Spinal cord (tissue), 9 donors: ENCODE measurements at regions not wholly inside any gene's neighbourhood (a gene's known extent, or its start where the extent isn't known, plus 50 kb on each side); places are given as distances from the start of the nearest gene placed in this dataset.
A peak's percentile ranks its signal among the peaks of the same experiment; 100 is the strongest.

Source experiments
- DNase-seq, 6 donors: peaks; one replicate each; pipeline versions ENCODE4 v3.0.0 to v3.0.0-alpha.2; 2013 to 2015; ENCODE audit warnings: low spot score in 6 of 6, low read depth in 4 of 6
- H3K27ac ChIP-seq: one replicate; pipeline ENCODE4 v1.5.1; 2013; ENCODE audit warnings: low read depth, low read length, control low read depth
- H3K27me3 ChIP-seq: one replicate; pipeline ENCODE4 v1.6.1; 2013; ENCODE audit warnings: low read length; ENCODE audit not compliant: control insufficient read depth, insufficient read depth
- H3K36me3 ChIP-seq: one replicate; pipeline ENCODE4 v1.6.1; 2013; ENCODE audit warnings: low read length; ENCODE audit not compliant: control insufficient read depth, insufficient read depth
- H3K4me1 ChIP-seq: one replicate; pipeline ENCODE4 v1.6.1; 2013; ENCODE audit warnings: low read length; ENCODE audit not compliant: control insufficient read depth, insufficient read depth
- H3K4me3 ChIP-seq: one replicate; pipeline ENCODE4 v1.5.1; 2013; ENCODE audit warnings: low read depth, low read length, control low read depth
- H3K9me3 ChIP-seq: one replicate; pipeline ENCODE4 v1.6.1; 2013; ENCODE audit warnings: low read length; ENCODE audit not compliant: control insufficient read depth, insufficient read depth
- WGBS: methylation state at CpG from one replicate; pipeline ENCODE4 v1.1.5; 2013; ENCODE audit warnings: missing lambda C conversion rate; ENCODE audit not compliant: insufficient coverage; 5-methylcytosine and 5-hydroxymethylcytosine counted together
- donor health status: healthy.

DNA sequence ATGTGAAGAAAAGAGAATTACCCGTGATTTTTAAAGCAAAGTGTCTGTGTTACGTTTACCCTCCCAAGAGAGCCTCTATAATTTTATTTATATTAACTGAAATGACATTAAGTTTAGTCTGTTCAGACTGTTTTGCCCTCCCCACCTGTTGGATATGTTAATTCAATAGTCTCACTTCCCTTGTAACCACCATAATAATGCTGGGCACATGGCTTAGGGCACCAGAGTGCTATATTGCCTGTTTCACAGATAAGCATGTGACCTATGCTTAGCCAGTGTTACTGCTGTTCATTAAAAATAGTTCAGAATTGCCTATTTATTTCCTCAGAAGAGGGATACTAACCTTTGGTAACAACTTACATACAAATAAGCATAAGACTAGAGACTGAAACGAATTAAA is 446.2 kb downstream of the FAT4 start:
- no CpG with 5 or more reads among the region's 3 CpGs for WGBS
- no peak overlapping the region for H3K27ac ChIP-seq
- H3K36me3 ChIP-seq, result no peaks in the 10 kb centered on the region
- DNase-seq, result no peak
- H3K27me3 ChIP-seq, result no peaks in the 10 kb centered on the region
- no peaks in the 10 kb centered on the region for H3K4me1 ChIP-seq
- no peaks in the 10 kb centered on the region for H3K9me3 ChIP-seq
- no peak overlapping the region for H3K4me3 ChIP-seq

GRCh38 chr4:125762537-125762936 is 447.8 kb downstream of the FAT4 start:
- Histone ChIP-seq H3K9me3 (no peaks in the 10 kb centered on the region), H3K36me3 (no peaks in the 10 kb centered on the region), H3K27ac (no peak overlapping the region), H3K4me3 (no peak overlapping the region), H3K27me3 (no peaks in the 10 kb centered on the region), H3K4me1 (no peaks in the 10 kb centered on the region)
- no peak for DNase-seq
- WGBS, result 86% methylated on average over 2 of the region's 3 CpGs

- no peaks in the 10 kb centered on the region for H3K36me3 ChIP-seq
- DNase-seq, result no peak
- H3K4me3 ChIP-seq, result no peak overlapping the region
- no peaks in the 10 kb centered on the region for H3K9me3 ChIP-seq
- no peaks in the 10 kb centered on the region for H3K27me3 ChIP-seq
- H3K27ac ChIP-seq, result no peak overlapping the region
- H3K4me1 ChIP-seq, result no peaks in the 10 kb centered on the region
Observed at GRCh38 chr4:125765941-125766340, 451.2 kb downstream of the FAT4 start.

- Histone ChIP-seq H3K36me3 (no peaks in the 10 kb centered on the region), H3K9me3 (peaks cover under 1% of the 10 kb centered on the region), H3K27ac (no peak overlapping the region), H3K4me3 (no peak overlapping the region), H3K4me1 (no peaks in the 10 kb centered on the region), H3K27me3 (no peaks in the 10 kb centered on the region)
- DNase-seq, result no peak
- 86% methylated on average over 2 of the region's 6 CpGs for WGBS
Observed at GRCh38 chr4:125770814-125771398, 456.2 kb downstream of the FAT4 start.

DNA sequence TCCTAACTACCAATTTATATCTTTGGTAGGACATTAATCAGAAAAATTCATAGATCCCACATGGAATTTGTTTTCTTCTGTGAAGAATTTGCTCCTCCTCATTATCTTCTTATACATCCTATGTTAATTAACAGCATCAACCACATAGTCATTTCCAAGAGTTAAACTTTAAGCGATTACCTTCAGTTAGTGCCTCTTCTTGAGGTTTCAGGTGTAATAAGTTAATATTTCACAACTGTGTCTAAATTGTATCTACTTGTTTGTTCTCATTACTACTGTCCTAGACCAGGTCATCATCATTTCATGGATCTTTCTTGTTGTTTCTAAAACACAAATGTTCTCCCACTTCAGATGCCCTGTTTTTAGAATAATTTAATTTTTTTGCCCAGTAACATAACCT is 457.9 kb downstream of the FAT4 start:
- no peaks in the 10 kb centered on the region for H3K36me3 ChIP-seq
- H3K9me3 ChIP-seq, result peaks cover 6% of the 10 kb centered on the region
- H3K4me3 ChIP-seq, result no peak overlapping the region
- no CpG with 5 or more reads among the region's 1 CpG for WGBS
- DNase-seq, result no peak
- H3K27me3 ChIP-seq, result no peaks in the 10 kb centered on the region
- H3K4me1 ChIP-seq, result no peaks in the 10 kb centered on the region
- no peak overlapping the region for H3K27ac ChIP-seq

GRCh38 chr4:125773502-125773901 is 458.7 kb downstream of the FAT4 start:
- Histone ChIP-seq H3K4me3 (no peak overlapping the region), H3K9me3 (peaks cover 6% of the 10 kb centered on the region), H3K27ac (no peak overlapping the region), H3K36me3 (no peaks in the 10 kb centered on the region), H3K27me3 (no peaks in the 10 kb centered on the region), H3K4me1 (no peaks in the 10 kb centered on the region)
- no peak for DNase-seq
- no CpG with 5 or more reads among the region's 1 CpG for WGBS

- 86% methylated on average over 1 of the region's 2 CpGs for WGBS
- Histone ChIP-seq H3K27me3 (no peaks in the 10 kb centered on the region), H3K27ac (no peak overlapping the region), H3K4me3 (no peak overlapping the region), H3K4me1 (no peaks in the 10 kb centered on the region), H3K9me3 (peaks cover 6% of the 10 kb centered on the region), H3K36me3 (no peaks in the 10 kb centered on the region)
- DNase-seq, result peak in 1 of 6 donors; percentile 51
Observed at GRCh38 chr4:125773931-125774330, 459.2 kb downstream of the FAT4 start.

DNA sequence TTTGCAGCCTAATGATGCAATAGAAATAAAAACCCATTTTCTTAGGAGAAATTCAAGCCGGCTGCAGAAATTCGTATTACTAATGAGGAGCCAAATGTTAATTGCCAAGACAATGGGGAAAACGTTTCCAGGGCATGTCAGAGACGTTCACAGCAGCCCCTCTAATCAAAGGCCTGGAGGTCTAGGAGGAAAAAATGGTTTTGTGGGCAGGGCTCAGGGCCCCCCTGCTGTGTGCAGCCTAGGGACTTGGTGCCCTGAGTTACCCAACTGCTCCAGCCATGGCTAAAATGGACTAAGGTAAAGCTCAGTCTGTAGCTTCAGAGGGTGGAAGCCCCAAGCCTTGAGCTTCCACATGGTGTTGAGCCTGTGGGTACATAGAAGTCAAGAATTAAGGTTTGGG is 461.4 kb downstream of the FAT4 start:
- Histone ChIP-seq H3K4me1 (no peaks in the 10 kb centered on the region), H3K9me3 (peaks cover 6% of the 10 kb centered on the region), H3K36me3 (no peaks in the 10 kb centered on the region), H3K27me3 (no peaks in the 10 kb centered on the region), H3K4me3 (no peak overlapping the region), H3K27ac (no peak overlapping the region)
- DNase-seq, result no peak
- WGBS, result 76% methylated on average over 2 of the region's 4 CpGs

DNA sequence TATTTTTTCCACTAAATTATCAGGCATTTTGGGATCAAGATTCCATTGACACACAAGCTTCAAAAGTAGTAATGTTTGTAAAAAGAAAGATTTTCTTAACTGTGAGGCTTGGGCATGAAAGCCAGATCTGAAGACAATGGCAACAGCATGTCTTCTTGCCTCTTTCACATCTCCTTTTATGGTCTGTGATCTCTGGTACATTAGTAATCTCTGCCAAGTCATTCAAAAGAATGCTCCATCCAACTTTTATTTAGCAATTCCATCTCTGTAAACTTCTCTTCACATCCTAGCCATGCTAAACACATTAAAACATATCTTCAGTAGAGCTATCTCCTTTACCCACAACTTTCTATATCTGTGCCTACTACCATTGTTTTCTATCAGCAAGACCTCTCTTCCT is 465.4 kb downstream of the FAT4 start:
- no peaks in the 10 kb centered on the region for H3K36me3 ChIP-seq
- H3K27ac ChIP-seq, result no peak overlapping the region
- H3K27me3 ChIP-seq, result no peaks in the 10 kb centered on the region
- peaks cover 6% of the 10 kb centered on the region for H3K9me3 ChIP-seq
- H3K4me3 ChIP-seq, result no peak overlapping the region
- no peak for DNase-seq
- H3K4me1 ChIP-seq, result no peaks in the 10 kb centered on the region

DNA sequence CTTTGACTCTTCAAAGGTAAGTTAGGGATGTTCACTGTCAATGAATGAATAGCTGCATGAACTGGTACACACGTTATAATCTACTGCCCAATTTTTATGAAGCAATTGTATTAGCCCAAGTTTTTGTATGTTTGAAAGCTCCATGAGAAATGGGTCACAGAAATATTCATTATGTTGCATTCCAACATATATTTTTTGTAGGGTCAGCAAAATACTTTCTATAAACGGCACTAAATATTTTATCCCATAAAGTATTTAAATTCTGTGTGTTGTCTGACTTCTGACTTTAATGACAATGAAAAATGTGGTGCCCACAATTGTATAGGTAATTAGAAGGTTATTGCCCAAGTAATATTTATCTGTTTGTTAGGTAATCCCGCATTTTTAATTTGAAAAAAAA is 466.0 kb downstream of the FAT4 start:
- H3K4me1 ChIP-seq, result no peaks in the 10 kb centered on the region
- no peak for DNase-seq
- WGBS, result 100% methylated on average over 1 of the region's 3 CpGs
- no peak overlapping the region for H3K27ac ChIP-seq
- no peaks in the 10 kb centered on the region for H3K27me3 ChIP-seq
- no peaks in the 10 kb centered on the region for H3K36me3 ChIP-seq
- no peak overlapping the region for H3K4me3 ChIP-seq
- H3K9me3 ChIP-seq, result peaks cover 6% of the 10 kb centered on the region
